ENCODE measurements at regions not wholly inside any gene's neighbourhood (a gene's known extent, or its start where the extent isn't known, plus 50 kb on each side); places are given as distances from the start of the nearest gene placed in this dataset.

- POLR2A ChIA-PET: no interaction called here
Measured at GRCh38 chr4:107278791-107279483, 242.8 kb upstream of the DKK2 start.

GRCh38 chr4:107276052-107276451 is 239.9 kb upstream of the DKK2 start:
- no peaks in the 10 kb centered on the region for H3K4me1 ChIP-seq (ENCODE audit: control insufficient read depth in 2 of 2, insufficient read depth in 2 of 2, low read length in 2 of 2)
- H3K4me1 Mint-ChIP-seq: no peaks in the 10 kb centered on the region
- no peaks in the 10 kb centered on the region for H3K9me3 Mint-ChIP-seq (ENCODE audit: insufficient read depth)
- intact Hi-C loops (cut with micrococcal nuclease): no loop called here
- no peak overlapping the region for H3K4me3 Mint-ChIP-seq
- no peaks in the 10 kb centered on the region for H4K20me1 ChIP-seq (ENCODE audit: control insufficient read depth, insufficient read depth, low read length, poor library complexity, severe bottlenecking)
- H3K27ac ChIP-seq (ENCODE audit: low read length in 2 of 2): no peak overlapping the region
- H3K9me3 ChIP-seq (ENCODE audit: control extremely low read depth in 1 of 3, control insufficient read depth in 2 of 3, insufficient read depth in 1 of 3, low read length in 2 of 3): no peaks in the 10 kb centered on the region
- H3K9ac ChIP-seq (ENCODE audit: low read length): no peak overlapping the region
- no peak overlapping the region for H3K4me3 ChIP-seq (ENCODE audit: control extremely low read depth in 1 of 5, extremely low read depth in 1 of 5, insufficient read depth in 1 of 5, low read depth in 2 of 5, low read length in 4 of 5)
- no peaks in the 10 kb centered on the region for H3K36me3 ChIP-seq (replicated peaks in 1 of 2; ENCODE audit: control extremely low read depth in 1 of 2, control insufficient read depth in 1 of 2, extremely low read depth in 1 of 2, insufficient read depth in 2 of 2, low read length in 1 of 2)
- ChIA-PET POLR2A (no interaction called here), CTCF (interaction anchor here (0.6 kb wide), 1 partner anchor 1797 kb away, joined by 3 read pairs; no protein-coding TSS in a partner anchor)
- no peak for DNase-seq
- H3K79me2 ChIP-seq (ENCODE audit: control insufficient read depth, insufficient read depth, low read length): no peaks in the 10 kb centered on the region
- no peaks in the 10 kb centered on the region for H3K27me3 Mint-ChIP-seq
- H3K4me2 ChIP-seq (replicated peaks; ENCODE audit: low read depth, low read length, poor library complexity, severe bottlenecking): no peak overlapping the region
- H3K27me3 ChIP-seq (replicated peaks in 1 of 4; ENCODE audit: control extremely low read depth in 1 of 4, control insufficient read depth in 3 of 4, insufficient read depth in 4 of 4, low read length in 3 of 4): no peaks in the 10 kb centered on the region
- no peak overlapping the region for H2AFZ ChIP-seq (ENCODE audit: insufficient read depth, low read depth, low read length, poor library complexity, severe bottlenecking)
- ATAC-seq (ENCODE audit: low read depth): no peak
- TF ChIP-seq EZH2 (IDR thresholded peaks at IDR 0.05; ENCODE audit: borderline replicate concordance, insufficient read depth, low read depth, low read length, poor library complexity, severe bottlenecking) (no peak), CTCF (IDR thresholded peaks at IDR 0.05) (no peak)
- H3K27ac Mint-ChIP-seq: no peak overlapping the region

More at GRCh38 chr4:107278791-107279483, 242.8 kb upstream of the DKK2 start:
- H3K9me3 ChIP-seq (ENCODE audit: control extremely low read depth in 1 of 3, control insufficient read depth in 2 of 3, insufficient read depth in 1 of 3, low read length in 2 of 3): no peaks in the 10 kb centered on the region
- H4K20me1 ChIP-seq (ENCODE audit: control insufficient read depth, insufficient read depth, low read length, poor library complexity, severe bottlenecking): no peaks in the 10 kb centered on the region
- Mint-ChIP-seq H3K27me3 (no peaks in the 10 kb centered on the region), H3K4me1 (no peaks in the 10 kb centered on the region), H3K9me3 (ENCODE audit: insufficient read depth) (no peaks in the 10 kb centered on the region), H3K4me3 (no peak overlapping the region), H3K27ac (no peak overlapping the region)
- H3K27ac ChIP-seq (ENCODE audit: low read length in 2 of 2): no peak overlapping the region
- H3K36me3 ChIP-seq (replicated peaks in 1 of 2; ENCODE audit: control extremely low read depth in 1 of 2, control insufficient read depth in 1 of 2, extremely low read depth in 1 of 2, insufficient read depth in 2 of 2, low read length in 1 of 2): no peaks in the 10 kb centered on the region
- DNase-seq: no peak
- H3K27me3 ChIP-seq (replicated peaks in 1 of 4; ENCODE audit: control extremely low read depth in 1 of 4, control insufficient read depth in 3 of 4, insufficient read depth in 4 of 4, low read length in 3 of 4): no peaks in the 10 kb centered on the region
- H3K4me1 ChIP-seq (ENCODE audit: control insufficient read depth in 2 of 2, insufficient read depth in 2 of 2, low read length in 2 of 2): no peaks in the 10 kb centered on the region
- 80% methylated on average over 1 of the region's 4 CpGs for WGBS (ENCODE audit: insufficient coverage)
- no peak overlapping the region for H2AFZ ChIP-seq (ENCODE audit: insufficient read depth, low read depth, low read length, poor library complexity, severe bottlenecking)
- no peaks in the 10 kb centered on the region for H3K79me2 ChIP-seq (ENCODE audit: control insufficient read depth, insufficient read depth, low read length)
- H3K9ac ChIP-seq (ENCODE audit: low read length): no peak overlapping the region
- no peak overlapping the region for H3K4me2 ChIP-seq (replicated peaks; ENCODE audit: low read depth, low read length, poor library complexity, severe bottlenecking)
- CTCF ChIA-PET: no interaction called here
- intact Hi-C loops (cut with micrococcal nuclease): no loop called here
- no peak overlapping the region for H3K4me3 ChIP-seq (ENCODE audit: control extremely low read depth in 1 of 5, extremely low read depth in 1 of 5, insufficient read depth in 1 of 5, low read depth in 2 of 5, low read length in 4 of 5)
- no peak for ATAC-seq (ENCODE audit: low read depth)
- TF ChIP-seq EZH2 (IDR thresholded peaks at IDR 0.05; ENCODE audit: borderline replicate concordance, insufficient read depth, low read depth, low read length, poor library complexity, severe bottlenecking): no peak
- no peak for TF ChIP-seq CTCF (IDR thresholded peaks at IDR 0.05)

All from B cell (primary cell).